ENCODE measurements at regions not wholly inside any gene's neighbourhood (a gene's known extent, or its start where the extent isn't known, plus 50 kb on each side); places are given as distances from the start of the nearest gene placed in this dataset.

DNA sequence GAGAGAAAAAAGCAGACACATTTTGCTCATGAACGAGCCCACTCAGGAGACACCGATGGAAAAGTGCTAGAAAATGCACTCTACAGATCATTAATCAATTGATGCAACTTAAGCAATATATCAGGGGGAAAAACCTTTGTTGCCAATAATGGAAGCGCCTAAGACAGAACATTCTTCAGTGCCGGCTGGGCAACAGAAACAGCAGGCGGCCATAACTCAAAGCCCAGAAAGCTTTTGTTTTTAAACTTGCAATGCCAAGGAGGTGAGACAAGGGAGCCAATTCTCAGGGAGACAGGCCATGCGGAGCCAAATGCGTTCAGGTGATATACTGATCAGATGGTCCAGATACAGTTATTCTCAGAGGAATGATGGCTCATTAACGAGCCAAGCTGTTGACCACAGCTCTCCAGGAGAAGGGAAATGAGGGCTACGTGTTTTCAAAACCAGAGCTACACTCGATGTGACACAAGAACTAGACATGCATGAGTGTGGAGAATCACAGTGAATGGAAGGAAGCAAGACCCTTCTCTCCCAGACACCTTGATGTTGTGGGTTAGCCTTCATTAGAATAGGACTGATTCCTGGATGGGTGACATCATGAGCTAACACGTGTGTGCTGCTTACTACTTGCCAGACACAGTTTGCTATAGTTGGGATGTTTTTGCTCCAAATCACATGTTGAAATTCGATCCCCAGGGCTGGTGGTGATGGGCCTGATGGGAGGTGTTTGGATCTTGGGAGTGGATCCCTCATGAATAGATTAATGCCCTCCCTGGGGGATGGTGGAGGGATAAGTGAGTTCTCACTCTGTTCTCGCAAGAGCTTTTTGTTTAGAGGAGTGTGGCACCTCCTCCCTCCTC is 79.1 kb upstream of the KCNMA1 start:
- no peak for ATAC-seq (replicated peaks)
- Mint-ChIP-seq H3K36me3 (ENCODE audit: low read depth) (no peaks in the 10 kb centered on the region), H3K4me3 (no peak overlapping the region), H3K9me3 (no peaks in the 10 kb centered on the region), H3K4me1 (no peaks in the 10 kb centered on the region), H3K27ac (no peak overlapping the region), H3K27me3 (peaks cover 10% of the 10 kb centered on the region)

DNA sequence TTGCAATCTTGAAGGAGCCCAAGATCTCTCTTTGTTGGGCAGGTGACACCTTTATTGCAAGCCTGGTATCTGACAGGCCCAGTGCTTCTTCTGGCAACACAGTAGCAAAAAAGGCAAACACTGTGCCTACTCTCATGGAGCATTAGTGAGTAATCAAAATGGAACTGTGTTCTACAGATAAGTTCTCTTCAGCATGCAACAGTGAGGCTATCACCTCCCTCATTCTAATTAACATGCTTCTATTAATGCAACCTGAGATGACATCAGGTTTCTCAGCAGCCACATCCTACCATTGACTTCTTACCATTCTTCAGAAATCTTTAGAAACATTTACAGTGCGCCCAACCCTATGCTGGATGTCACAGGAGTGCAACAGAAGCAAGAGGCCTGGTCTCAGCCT is 77.9 kb upstream of the KCNMA1 start:
- ATAC-seq (replicated peaks), result no peak

DNA sequence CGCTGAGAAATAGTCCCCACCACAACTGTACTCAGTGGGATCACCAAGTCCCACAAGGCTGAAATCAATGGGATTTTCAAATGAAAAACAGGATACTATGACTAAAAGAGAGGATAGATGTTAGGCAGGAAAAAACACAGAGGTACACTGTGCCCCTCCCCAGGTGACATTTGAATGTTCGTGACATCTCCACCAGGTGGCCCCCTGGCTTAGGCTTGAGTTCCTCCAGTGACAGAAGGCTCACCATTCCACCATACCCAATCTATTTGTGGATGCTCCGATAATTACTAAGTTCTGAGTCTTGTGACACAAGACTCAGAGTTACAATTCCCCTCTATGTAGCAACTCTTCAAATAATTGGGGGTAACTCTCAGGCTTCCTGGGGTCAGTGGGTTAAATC is 77.5 kb upstream of the KCNMA1 start:
- H3K27me3 Mint-ChIP-seq, result peaks cover 14% of the 10 kb centered on the region
- ATAC-seq (replicated peaks), result no peak
- no peak overlapping the region for H3K4me3 Mint-ChIP-seq
- no peaks in the 10 kb centered on the region for H3K36me3 Mint-ChIP-seq (ENCODE audit: low read depth)
- H3K4me1 Mint-ChIP-seq, result peaks cover 5% of the 10 kb centered on the region
- no peak overlapping the region for H3K27ac Mint-ChIP-seq
- H3K9me3 Mint-ChIP-seq, result no peaks in the 10 kb centered on the region

More for the DNA sequence above, 77.9 kb upstream of the KCNMA1 start:
- Mint-ChIP-seq H3K4me1 (peaks cover 5% of the 10 kb centered on the region), H3K9me3 (no peaks in the 10 kb centered on the region), H3K4me3 (no peak overlapping the region), H3K27me3 (peaks cover 14% of the 10 kb centered on the region), H3K36me3 (ENCODE audit: low read depth) (no peaks in the 10 kb centered on the region), H3K27ac (no peak overlapping the region)

DNA sequence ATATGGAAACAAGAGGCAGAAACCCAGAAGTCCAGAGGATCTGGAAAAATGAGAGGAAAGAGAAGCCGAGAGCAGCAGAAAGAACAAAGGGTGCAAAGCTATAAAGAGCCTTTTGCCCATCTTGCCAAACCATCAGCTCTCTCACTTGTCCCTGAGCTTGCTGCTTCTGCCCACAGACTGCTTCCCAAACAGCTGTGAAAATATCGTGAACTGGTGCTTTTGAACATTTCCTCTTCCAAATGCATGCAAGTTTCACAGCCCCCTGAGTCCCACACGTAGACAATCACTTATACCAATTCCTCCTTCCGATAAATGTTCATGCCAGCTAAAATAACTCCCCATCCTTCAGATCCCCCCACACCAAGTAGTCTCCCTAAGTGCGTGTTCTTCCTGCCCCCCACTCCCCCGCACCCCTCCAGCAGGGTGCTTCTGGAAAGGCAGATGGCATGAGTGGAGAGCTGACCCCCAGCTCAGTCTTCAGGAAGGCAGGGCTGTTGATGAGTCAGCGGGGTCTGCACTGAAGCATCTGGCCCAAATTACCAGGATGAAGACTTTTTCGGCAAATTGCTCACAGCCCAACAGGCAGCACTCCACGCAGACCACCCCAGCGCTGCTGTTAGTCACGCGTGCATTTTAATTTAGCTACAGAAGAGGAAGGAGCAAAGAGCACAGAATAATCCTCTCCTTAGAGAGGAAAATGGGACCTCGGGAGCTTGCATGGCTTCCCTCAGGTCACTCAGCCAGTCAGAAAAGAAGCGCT is 76.1 kb upstream of the KCNMA1 start:
- Mint-ChIP-seq H3K27ac (no peak overlapping the region), H3K9me3 (no peaks in the 10 kb centered on the region), H3K4me1 (peaks cover 5% of the 10 kb centered on the region), H3K27me3 (peaks cover 14% of the 10 kb centered on the region), H3K36me3 (ENCODE audit: low read depth) (no peaks in the 10 kb centered on the region), H3K4me3 (no peak overlapping the region)
- ATAC-seq (replicated peaks), result no peak

DNA sequence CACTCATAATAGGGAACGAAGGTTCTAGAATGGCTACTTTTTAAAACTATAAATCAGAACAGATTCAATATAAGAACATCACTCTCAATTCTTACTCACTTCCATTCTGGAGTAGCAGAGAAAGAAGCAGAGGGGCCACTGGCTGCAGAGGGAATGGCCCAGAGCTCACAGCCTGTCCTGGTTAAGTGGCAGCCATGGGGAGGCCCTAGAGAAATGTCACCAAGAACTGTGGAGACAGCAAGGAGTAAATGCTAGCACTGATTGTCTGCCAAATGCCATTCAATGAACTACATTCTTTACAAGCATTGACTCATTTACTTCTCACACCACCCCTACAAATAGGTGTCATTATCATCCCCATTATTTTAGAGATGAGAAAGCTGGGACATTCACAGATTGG is 74.6 kb upstream of the KCNMA1 start:
- no peak for ATAC-seq (replicated peaks)
- peak overlapping the region; percentile 54 for H3K4me3 Mint-ChIP-seq
- no peak overlapping the region for H3K27ac Mint-ChIP-seq

DNA sequence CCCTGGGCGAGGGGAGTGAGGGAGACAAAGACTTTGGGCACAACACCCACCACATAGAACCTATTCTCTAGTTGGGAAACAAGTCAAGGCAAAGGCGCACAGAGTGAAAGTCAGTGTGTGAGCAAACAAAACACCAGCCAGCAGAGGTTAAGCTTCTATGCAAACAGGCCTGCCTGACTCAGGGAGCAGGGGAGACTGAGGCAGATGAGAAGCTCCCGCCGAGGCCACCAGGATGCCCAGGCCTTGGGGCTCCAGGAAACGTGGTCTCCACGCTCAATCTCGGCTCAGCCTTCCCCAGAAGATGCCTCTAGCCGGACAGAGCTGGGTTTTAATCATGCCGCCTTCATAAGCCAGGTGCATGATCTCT is 74.1 kb upstream of the KCNMA1 start:
- no peaks in the 10 kb centered on the region for H3K36me3 Mint-ChIP-seq (ENCODE audit: low read depth)
- peaks cover 11% of the 10 kb centered on the region for H3K27me3 Mint-ChIP-seq
- H3K9me3 Mint-ChIP-seq, result no peaks in the 10 kb centered on the region
- peaks cover 5% of the 10 kb centered on the region for H3K4me1 Mint-ChIP-seq
- peak; percentile 2 for ATAC-seq (replicated peaks)
- peak overlapping the region; percentile 54 for H3K4me3 Mint-ChIP-seq
- no peak overlapping the region for H3K27ac Mint-ChIP-seq

More for the DNA sequence above, 74.6 kb upstream of the KCNMA1 start:
- H3K9me3 Mint-ChIP-seq, result no peaks in the 10 kb centered on the region
- peaks cover 11% of the 10 kb centered on the region for H3K27me3 Mint-ChIP-seq
- H3K36me3 Mint-ChIP-seq (ENCODE audit: low read depth), result no peaks in the 10 kb centered on the region
- H3K4me1 Mint-ChIP-seq, result peaks cover 5% of the 10 kb centered on the region

DNA sequence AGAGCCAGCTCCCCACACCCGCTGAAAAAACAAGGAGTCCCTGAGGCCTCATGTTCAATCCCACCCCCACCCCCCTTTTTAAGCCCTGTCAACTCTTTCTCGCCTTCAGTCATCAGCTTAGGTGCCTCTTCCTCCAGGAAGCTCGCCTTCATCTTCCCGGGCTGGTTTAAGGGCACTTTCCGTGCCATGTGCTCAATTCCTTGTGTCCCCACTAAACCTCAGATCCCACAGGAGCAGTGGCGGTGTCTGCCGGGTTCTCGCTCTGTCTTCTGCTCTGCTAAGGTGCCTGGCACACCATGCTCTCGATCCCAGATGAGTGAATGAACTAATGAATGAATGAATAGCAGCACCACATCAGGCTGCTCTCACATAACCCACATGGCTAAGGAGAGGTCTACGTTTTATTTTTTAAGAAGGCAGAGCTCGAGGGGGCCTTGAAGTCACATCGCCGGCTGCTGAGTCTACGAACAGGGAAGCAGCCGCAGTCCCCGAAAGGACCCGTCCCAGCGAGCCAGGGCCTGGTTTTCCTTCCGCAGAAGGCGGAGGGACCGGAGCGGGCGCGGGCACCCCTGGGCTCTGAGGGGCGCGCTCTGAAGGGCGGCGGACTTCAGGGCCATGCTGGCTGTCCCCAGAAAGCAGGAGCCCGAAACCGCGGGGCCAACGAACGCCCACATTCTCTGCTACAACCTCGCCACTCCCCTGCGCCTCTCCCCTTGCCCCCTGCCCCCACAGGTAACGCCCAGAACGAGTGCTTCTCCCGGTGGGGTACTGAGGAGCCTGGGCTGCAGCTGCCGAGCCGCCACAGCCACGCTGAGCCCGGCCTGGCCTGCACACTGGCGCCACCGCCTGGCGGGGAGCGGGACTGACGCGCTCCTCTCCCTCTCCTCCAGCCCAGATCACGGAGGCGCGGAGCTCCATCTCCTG is 73.4 kb upstream of the KCNMA1 start:
- Mint-ChIP-seq H3K9me3 (no peaks in the 10 kb centered on the region), H3K27me3 (peaks cover 9% of the 10 kb centered on the region), H3K36me3 (ENCODE audit: low read depth) (no peaks in the 10 kb centered on the region), H3K27ac (peak overlapping the region; percentile 3), H3K4me1 (peaks cover 5% of the 10 kb centered on the region), H3K4me3 (peak overlapping the region; percentile 54)
- peak; percentile 85 for ATAC-seq (replicated peaks)

DNA sequence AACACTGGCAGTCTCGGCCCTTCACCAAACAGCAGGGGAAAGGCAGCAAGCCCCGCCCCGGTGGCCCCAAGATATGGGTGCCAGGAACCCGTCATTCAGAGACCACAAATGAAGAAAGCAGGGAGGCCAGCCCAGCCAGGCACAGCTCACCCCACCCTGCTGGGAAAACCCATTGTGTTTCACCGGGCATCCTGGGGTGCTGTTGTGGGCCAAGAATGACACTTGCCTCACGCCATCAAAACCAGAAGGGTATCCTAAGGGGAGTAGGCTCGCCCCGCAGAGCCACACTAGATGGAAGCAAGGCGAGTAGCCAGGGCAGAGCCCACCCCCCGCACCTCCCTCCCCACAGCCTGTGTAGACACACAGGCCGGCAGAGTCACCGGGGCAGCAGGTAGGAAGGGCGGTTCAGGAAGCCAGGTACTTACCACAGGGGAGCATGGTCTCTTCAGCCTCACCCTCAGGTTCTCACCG is 72.5 kb upstream of the KCNMA1 start:
- Mint-ChIP-seq H3K4me3 (peak overlapping the region; percentile 54), H3K4me1 (peaks cover 5% of the 10 kb centered on the region), H3K27me3 (peaks cover 9% of the 10 kb centered on the region), H3K27ac (peak overlapping the region; percentile 40), H3K9me3 (no peaks in the 10 kb centered on the region), H3K36me3 (ENCODE audit: low read depth) (no peaks in the 10 kb centered on the region)
- ATAC-seq (replicated peaks), result peak; percentile 79

DNA sequence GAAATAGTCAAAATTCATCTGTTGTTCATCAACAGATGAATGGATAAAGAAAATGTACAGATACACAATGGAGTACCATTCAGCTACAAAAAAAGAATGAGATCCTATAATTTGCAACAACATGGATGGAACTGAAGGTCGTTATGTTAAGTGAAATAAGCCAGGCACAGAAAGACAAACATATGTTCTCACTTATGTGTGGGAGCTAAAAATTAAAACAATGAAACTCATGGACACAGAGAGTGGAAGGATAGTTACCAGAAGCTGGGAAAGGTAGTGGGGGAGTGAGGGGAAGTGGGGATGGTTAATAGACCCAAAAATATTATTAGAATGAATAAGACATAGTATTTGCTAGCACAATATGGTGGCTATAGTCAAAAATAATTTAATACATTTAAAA is 70.0 kb upstream of the KCNMA1 start:
- H3K27ac Mint-ChIP-seq, result no peak overlapping the region
- no peaks in the 10 kb centered on the region for H3K36me3 Mint-ChIP-seq (ENCODE audit: low read depth)
- peaks cover 4% of the 10 kb centered on the region for H3K27me3 Mint-ChIP-seq
- no peak for ATAC-seq (replicated peaks)
- no peaks in the 10 kb centered on the region for H3K9me3 Mint-ChIP-seq
- H3K4me1 Mint-ChIP-seq, result peaks cover 5% of the 10 kb centered on the region
- no peak overlapping the region for H3K4me3 Mint-ChIP-seq

DNA sequence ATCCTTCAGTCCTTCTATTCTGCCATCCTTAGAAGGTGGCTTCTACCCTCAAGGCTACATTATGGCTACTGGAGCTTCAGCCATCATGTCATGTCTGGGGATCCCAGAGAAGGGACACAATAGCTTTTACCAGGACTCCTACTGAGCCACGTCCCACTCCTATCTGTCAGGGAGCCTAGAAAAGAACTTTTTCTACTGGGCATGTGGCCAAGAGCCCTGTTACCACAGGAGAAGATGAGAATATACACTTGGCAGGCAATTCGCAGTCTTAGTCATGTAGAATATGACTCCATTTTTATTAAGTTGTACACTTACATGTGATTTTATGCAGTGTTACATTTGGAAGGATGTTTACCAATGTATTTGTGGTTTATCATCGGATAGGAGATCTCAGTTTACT is 64.6 kb upstream of the KCNMA1 start:
- H3K36me3 Mint-ChIP-seq (ENCODE audit: low read depth), result no peaks in the 10 kb centered on the region
- no peak overlapping the region for H3K4me3 Mint-ChIP-seq
- no peaks in the 10 kb centered on the region for H3K4me1 Mint-ChIP-seq
- H3K27ac Mint-ChIP-seq, result no peak overlapping the region
- H3K9me3 Mint-ChIP-seq, result no peaks in the 10 kb centered on the region
- peaks cover 9% of the 10 kb centered on the region for H3K27me3 Mint-ChIP-seq
- ATAC-seq (replicated peaks), result peak; percentile 54

DNA sequence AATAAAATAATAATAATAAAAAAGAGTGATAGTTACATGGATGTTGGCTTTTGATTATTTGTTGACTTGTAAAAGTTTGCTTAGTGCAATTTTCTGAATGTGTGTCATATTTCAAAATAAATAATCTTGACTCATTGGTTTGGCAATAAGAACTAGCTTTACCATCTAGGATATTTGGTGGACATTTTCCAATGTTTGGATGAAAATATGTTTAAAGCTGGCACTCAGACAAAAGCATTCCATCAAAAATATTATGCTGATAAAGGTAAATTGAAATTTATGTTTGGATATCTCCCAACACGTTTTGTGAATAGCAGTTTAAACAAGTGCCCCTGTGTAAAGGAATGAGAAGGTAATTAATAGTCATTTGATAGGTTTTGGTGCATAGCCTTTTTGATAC is 62.5 kb upstream of the KCNMA1 start:
- no peak for ATAC-seq (replicated peaks)
- Mint-ChIP-seq H3K4me3 (no peak overlapping the region), H3K27ac (no peak overlapping the region), H3K9me3 (no peaks in the 10 kb centered on the region), H3K4me1 (no peaks in the 10 kb centered on the region), H3K27me3 (peaks cover 14% of the 10 kb centered on the region), H3K36me3 (ENCODE audit: low read depth) (no peaks in the 10 kb centered on the region)

DNA sequence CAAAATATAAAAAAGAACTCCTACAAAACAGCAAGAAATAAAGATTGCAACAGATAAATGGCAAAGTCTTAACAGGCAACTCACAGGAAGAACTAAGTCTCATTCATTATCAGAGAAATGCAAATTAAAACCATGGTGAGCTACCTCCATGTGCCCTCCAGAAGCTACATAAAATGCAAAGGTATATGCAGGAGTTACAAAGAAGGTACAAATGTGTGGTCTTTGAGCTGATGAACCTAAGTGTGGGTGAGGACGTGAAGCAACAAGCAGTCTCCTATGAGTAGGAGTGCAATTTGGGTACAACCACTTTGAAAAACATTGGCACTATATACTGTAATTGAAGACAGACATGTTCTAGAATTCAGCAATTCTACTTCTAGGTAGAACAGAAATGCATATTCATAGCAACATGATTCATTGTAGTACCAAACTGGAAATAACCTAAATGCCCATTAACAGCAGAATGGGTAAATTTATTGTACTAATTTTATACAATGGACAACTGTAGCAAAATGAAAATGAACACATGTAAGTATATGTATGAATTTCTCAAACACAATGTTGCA is 61.6 kb upstream of the KCNMA1 start:
- H3K36me3 Mint-ChIP-seq (ENCODE audit: low read depth), result no peaks in the 10 kb centered on the region
- H3K27ac Mint-ChIP-seq, result no peak overlapping the region

DNA sequence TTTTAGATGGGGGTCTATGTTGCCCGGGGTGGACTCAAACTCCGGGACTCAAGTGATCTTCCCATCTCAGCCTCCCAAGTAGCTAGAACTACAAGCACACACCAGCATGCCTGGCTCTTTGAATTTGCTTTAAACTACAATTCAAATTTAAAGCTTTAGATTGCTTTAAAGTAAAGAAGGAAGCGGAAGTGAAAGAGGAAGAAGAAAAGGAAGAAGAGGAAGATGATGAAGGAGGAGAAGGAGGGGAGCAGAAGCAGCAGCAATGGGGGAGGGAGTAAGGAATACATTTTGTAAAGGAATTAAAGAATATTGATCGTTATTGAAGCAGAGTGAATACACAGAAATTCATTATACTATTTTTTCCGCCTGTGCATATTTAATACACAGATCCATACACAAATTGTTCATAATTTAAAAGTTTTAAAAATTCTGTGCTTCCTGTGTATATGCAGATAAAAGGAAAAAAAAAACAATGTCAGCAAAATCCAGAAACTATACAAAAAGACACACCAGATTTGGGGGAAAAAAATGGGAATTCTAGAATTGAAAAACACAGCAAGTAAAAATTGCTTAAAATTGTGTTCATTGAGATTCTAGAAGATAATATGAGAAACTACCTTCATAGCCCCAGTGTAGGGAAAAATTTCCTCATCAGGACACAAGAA is 60.8 kb upstream of the KCNMA1 start:
- Mint-ChIP-seq H3K9me3 (no peaks in the 10 kb centered on the region), H3K27ac (no peak overlapping the region), H3K4me3 (no peak overlapping the region), H3K36me3 (ENCODE audit: low read depth) (no peaks in the 10 kb centered on the region), H3K27me3 (peaks cover 18% of the 10 kb centered on the region), H3K4me1 (no peaks in the 10 kb centered on the region)
- no peak for ATAC-seq (replicated peaks)

More for the DNA sequence above, 61.6 kb upstream of the KCNMA1 start:
- ATAC-seq (replicated peaks), result peak; percentile 48
- Mint-ChIP-seq H3K4me3 (no peak overlapping the region), H3K27me3 (peaks cover 16% of the 10 kb centered on the region), H3K4me1 (no peaks in the 10 kb centered on the region), H3K9me3 (no peaks in the 10 kb centered on the region)
